Thyroid gland (tissue), 4 donors: ENCODE measurements at regions not wholly inside any gene's neighbourhood (a gene's known extent, or its start where the extent isn't known, plus 50 kb on each side); places are given as distances from the start of the nearest gene placed in this dataset.
"Not testable (repeated sequence)": the region's sequence is repeated elsewhere in the genome, so short reads cannot be mapped to it uniquely, and the experiment has no call there.

Source experiments
- DNase-seq, 2 donors: peaks; one replicate each; pipeline ENCODE4 v3.0.0-alpha.2; 2019
- H3K27ac ChIP-seq, 3 donors: fragments of 200-600 bp; sonication (generic); 1 replicate in 2 of 3; 2 replicates in 1 of 3; pipeline ENCODE4 v1.5.1; 2016 to 2019; ENCODE audit warnings: mild to moderate bottlenecking in 1 of 3, moderate library complexity in 1 of 3
- H3K27me3 ChIP-seq: fragments of 200-600 bp; sonication (generic); one replicate; pipeline ENCODE4 v1.5.1; 2019
- H3K36me3 ChIP-seq, 2 donors: fragments of 200-600 bp; sonication (generic); one replicate each; pipeline ENCODE4 v1.5.1; 2016 to 2019
- H3K4me1 ChIP-seq, 2 donors: fragments of 200-600 bp; sonication (generic); one replicate each; pipeline ENCODE4 v1.5.1; 2017 to 2019
- H3K4me3 ChIP-seq, 3 donors: fragments of 200-600 bp; sonication (generic); replicated peaks in 1 of 3; 1 replicate in 2 of 3; 2 replicates in 1 of 3; pipeline ENCODE4 v1.5.1; 2016; ENCODE audit warnings: mild to moderate bottlenecking in 1 of 3
- H3K9me3 ChIP-seq: fragments of 200-600 bp; sonication (generic); one replicate; pipeline ENCODE4 v1.5.1; 2017
- CTCF ChIP-seq, 6 experiments: fragments of 200-600 bp in 3 of 6; fragments of 450-650 bp in 3 of 6; sonication (generic) in 3 of 6; IDR thresholded peaks; one replicate each; pipeline ENCODE4 v1.5.1; 2016 to 2019; ENCODE audit warnings: antibody characterized with exemption in 6 of 6, mild to moderate bottlenecking in 2 of 6, inconsistent platforms in 1 of 6, moderate library complexity in 1 of 6
- POLR2A ChIP-seq, 2 donors: fragments of 450-650 bp; IDR thresholded peaks; one replicate each; pipeline ENCODE4 v1.6.1; 2017; ENCODE audit warnings: antibody characterized with exemption in 2 of 2, mild to moderate bottlenecking in 2 of 2, moderate library complexity in 1 of 2
- WGBS, 2 donors: methylation state at CpG; one replicate each; pipeline ENCODE4 v1.1.5; 2017; 5-methylcytosine and 5-hydroxymethylcytosine counted together
- intact Hi-C: fragments of 100-400 bp; cut with DNase I; formaldehyde crosslinking; loops from one replicate; pipeline ENCODE4 v1.15.1; 2023

GRCh38 chr6:81894306-81894705 lies 141.8 kb upstream of the TENT5A start:
- no peaks in the 10 kb centered on the region for H3K27me3 ChIP-seq
- H3K36me3 ChIP-seq, result no peaks in the 10 kb centered on the region
- no peak for DNase-seq
- H3K27ac ChIP-seq, result peak overlapping the region in 1 of 3 donors; percentile 34
- no peak for TF ChIP-seq POLR2A (IDR thresholded peaks at IDR 0.05)
- no peak for TF ChIP-seq CTCF (IDR thresholded peaks at IDR 0.05)
- H3K9me3 ChIP-seq, result no peaks in the 10 kb centered on the region
- no peak overlapping the region for H3K4me3 ChIP-seq
- 68 to 78% methylated on average over 4 of the region's 4 CpGs for WGBS, 2 donors
- H3K4me1 ChIP-seq, result no peaks in the 10 kb centered on the region
- intact Hi-C loops, result no loop called here

GRCh38 chr6:81892891-81893290 lies 140.4 kb upstream of the TENT5A start:
- Histone ChIP-seq H3K27me3 (no peaks in the 10 kb centered on the region), H3K4me3 (no peak overlapping the region), H3K9me3 (no peaks in the 10 kb centered on the region), H3K27ac (no peak overlapping the region), H3K36me3 (no peaks in the 10 kb centered on the region), H3K4me1 (no peaks in the 10 kb centered on the region)
- no peak for DNase-seq
- 87 to 88% methylated on average over 3 of the region's 3 CpGs for WGBS, 2 donors
- no peak for TF ChIP-seq CTCF (IDR thresholded peaks at IDR 0.05)
- no peak for TF ChIP-seq POLR2A (IDR thresholded peaks at IDR 0.05)
- intact Hi-C loops, result no loop called here

GRCh38 chr6:81891874-81892273 lies 139.4 kb upstream of the TENT5A start:
- no peaks in the 10 kb centered on the region for H3K27me3 ChIP-seq
- H3K27ac ChIP-seq, result no peak overlapping the region
- no peaks in the 10 kb centered on the region for H3K4me1 ChIP-seq
- no peak for DNase-seq
- no peaks in the 10 kb centered on the region for H3K9me3 ChIP-seq
- H3K4me3 ChIP-seq, result no peak overlapping the region
- H3K36me3 ChIP-seq, result no peaks in the 10 kb centered on the region
- intact Hi-C loops, result no loop called here
- no peak for TF ChIP-seq CTCF (IDR thresholded peaks at IDR 0.05)
- no peak for TF ChIP-seq POLR2A (IDR thresholded peaks at IDR 0.05)
- WGBS, 2 donors, result 76 to 89% methylated on average over 5 of the region's 5 CpGs

- WGBS, 2 donors, result 92 to 93% methylated on average over 2 of the region's 2 CpGs
- H3K9me3 ChIP-seq, result no peaks in the 10 kb centered on the region
- no peak for TF ChIP-seq POLR2A (IDR thresholded peaks at IDR 0.05)
- TF ChIP-seq CTCF (IDR thresholded peaks at IDR 0.05), result no peak
- H3K4me3 ChIP-seq, result no peak overlapping the region
- intact Hi-C loops, result no loop called here
- no peaks in the 10 kb centered on the region for H3K36me3 ChIP-seq
- no peak for DNase-seq
- H3K27ac ChIP-seq, result no peak overlapping the region
- no peaks in the 10 kb centered on the region for H3K4me1 ChIP-seq
- H3K27me3 ChIP-seq, result no peaks in the 10 kb centered on the region
Observed at GRCh38 chr6:81890846-81891245, 138.4 kb upstream of the TENT5A start.

DNA sequence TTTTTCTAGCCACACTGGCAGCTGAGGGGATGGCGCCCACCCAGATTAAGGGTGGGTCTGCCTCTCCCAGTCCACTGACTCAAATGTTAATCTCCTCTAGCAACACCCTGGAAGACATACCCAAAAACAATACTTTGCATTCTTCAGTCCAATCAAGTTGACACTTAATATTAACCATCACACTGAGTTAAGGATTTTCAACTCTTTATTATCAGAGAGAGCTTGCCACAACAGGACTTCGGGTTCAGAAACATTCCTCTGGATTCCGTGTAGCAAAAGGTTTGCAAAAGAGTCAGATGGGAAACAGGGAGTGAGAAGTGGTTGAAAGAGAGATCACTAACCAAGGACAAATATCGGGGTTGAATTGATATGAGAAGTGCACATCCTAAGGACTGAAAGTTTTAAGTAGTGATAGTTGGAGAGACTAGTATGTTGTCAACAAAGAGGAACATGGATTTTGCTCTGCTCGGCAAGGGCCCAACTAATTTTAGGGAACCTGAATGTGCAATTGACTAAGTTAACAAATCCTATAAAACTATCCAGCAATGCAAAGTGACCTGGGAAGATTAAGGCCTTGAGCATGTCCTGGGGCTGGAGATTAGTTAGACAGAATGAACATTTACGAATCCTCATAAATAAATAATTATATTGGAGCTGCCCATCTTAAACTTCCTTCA lies 137.0 kb upstream of the TENT5A start:
- Histone ChIP-seq H3K4me1 (no peaks in the 10 kb centered on the region), H3K9me3 (no peaks in the 10 kb centered on the region), H3K27me3 (no peaks in the 10 kb centered on the region), H3K36me3 (no peaks in the 10 kb centered on the region), H3K27ac (no peak overlapping the region), H3K4me3 (no peak overlapping the region)
- TF ChIP-seq POLR2A (IDR thresholded peaks at IDR 0.05), result no peak
- TF ChIP-seq CTCF (IDR thresholded peaks at IDR 0.05), result no peak
- 85 to 88% methylated on average over 6 of the region's 6 CpGs for WGBS, 2 donors
- intact Hi-C loops, result no loop called here
- DNase-seq, result no peak

DNA sequence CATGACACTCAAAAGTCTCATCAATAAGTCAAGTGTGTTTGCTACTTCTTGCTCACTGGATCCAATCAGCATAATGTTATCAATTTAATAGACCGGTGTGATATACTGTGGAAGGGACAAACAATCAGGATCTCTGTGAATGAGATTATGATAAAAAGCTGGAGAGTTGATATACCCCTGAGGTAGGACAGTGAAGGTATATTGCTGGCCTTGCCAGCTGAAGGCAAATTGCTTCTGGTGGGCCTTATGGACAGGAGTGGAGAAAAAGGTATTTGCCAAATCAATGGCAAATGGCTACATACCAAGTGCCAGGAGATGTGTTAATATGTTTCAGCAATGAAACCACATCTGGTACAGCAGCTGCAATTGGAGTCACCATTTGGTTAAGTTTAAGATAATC lies 134.4 kb upstream of the TENT5A start:
- intact Hi-C loops, H3K4me3 ChIP-seq, H3K4me1 ChIP-seq, H3K9me3 ChIP-seq, DNase-seq, H3K27me3 ChIP-seq, H3K27ac ChIP-seq, H3K36me3 ChIP-seq: not testable (repeated sequence)
- WGBS, 2 donors, result 96 to 97% methylated on average over 1 of the region's 1 CpG
